Body of pancreas (tissue), 4 donors: ENCODE measurements at regions not wholly inside any gene's neighbourhood (a gene's known extent, or its start where the extent isn't known, plus 50 kb on each side); places are given as distances from the start of the nearest gene placed in this dataset.

Experiments
- POLR2A ChIP-seq, 3 donors: fragments of 450-650 bp; IDR thresholded peaks; one replicate each; pipeline ENCODE4 v1.6.1; 2016; ENCODE audit warnings: antibody characterized with exemption in 3 of 3, mild to moderate bottlenecking in 2 of 3
- TF ChIP-seq, protein P1 (sequence below), 7 experiments: fragments of 450-650 bp in 4 of 7; fragments of 200-600 bp in 3 of 7; sonication (generic) in 3 of 7; IDR thresholded peaks; one replicate each; pipeline ENCODE4 v1.5.1; 2016 to 2019; ENCODE audit warnings: antibody characterized with exemption in 7 of 7

GRCh38 chr2:8241317-8241716, 440.5 kb upstream of the ID2 start:
- TF ChIP-seq, protein P1, sequence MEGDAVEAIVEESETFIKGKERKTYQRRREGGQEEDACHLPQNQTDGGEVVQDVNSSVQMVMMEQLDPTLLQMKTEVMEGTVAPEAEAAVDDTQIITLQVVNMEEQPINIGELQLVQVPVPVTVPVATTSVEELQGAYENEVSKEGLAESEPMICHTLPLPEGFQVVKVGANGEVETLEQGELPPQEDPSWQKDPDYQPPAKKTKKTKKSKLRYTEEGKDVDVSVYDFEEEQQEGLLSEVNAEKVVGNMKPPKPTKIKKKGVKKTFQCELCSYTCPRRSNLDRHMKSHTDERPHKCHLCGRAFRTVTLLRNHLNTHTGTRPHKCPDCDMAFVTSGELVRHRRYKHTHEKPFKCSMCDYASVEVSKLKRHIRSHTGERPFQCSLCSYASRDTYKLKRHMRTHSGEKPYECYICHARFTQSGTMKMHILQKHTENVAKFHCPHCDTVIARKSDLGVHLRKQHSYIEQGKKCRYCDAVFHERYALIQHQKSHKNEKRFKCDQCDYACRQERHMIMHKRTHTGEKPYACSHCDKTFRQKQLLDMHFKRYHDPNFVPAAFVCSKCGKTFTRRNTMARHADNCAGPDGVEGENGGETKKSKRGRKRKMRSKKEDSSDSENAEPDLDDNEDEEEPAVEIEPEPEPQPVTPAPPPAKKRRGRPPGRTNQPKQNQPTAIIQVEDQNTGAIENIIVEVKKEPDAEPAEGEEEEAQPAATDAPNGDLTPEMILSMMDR (IDR thresholded peaks at IDR 0.05) = no peak
- TF ChIP-seq POLR2A (IDR thresholded peaks at IDR 0.05) = no peak
